ENCODE measurements at regions not wholly inside any gene's neighbourhood (a gene's known extent, or its start where the extent isn't known, plus 50 kb on each side); places are given as distances from the start of the nearest gene placed in this dataset.

- Histone ChIP-seq H3K9me3 (replicated peaks in 1 of 11) (no peaks in the 10 kb centered on the region), H3K27me3 (no peaks in the 10 kb centered on the region), H3K36me3 (no peaks in the 10 kb centered on the region), H3K9ac (no peak overlapping the region), H4K20me1 (no peaks in the 10 kb centered on the region), H3K27ac (no peak overlapping the region), H3K4me3 (no peak overlapping the region), H3K4me1 (no peaks in the 10 kb centered on the region), H3K4me2 (no peak overlapping the region)
- TF ChIP-seq Cebpa-rat (IDR thresholded peaks at IDR 0.05), result no peak
Observed at GRCh38 chr6:81906041-81906440, 153.6 kb upstream of the TENT5A start.

- Histone ChIP-seq H3K4me3 (no peak overlapping the region), H3K4me1 (no peaks in the 10 kb centered on the region), H3K27me3 (no peaks in the 10 kb centered on the region), H3K9ac (no peak overlapping the region), H3K27ac (no peak overlapping the region), H3K4me2 (no peak overlapping the region), H3K9me3 (replicated peaks in 1 of 11) (no peaks in the 10 kb centered on the region), H4K20me1 (no peaks in the 10 kb centered on the region), H3K36me3 (no peaks in the 10 kb centered on the region)
- TF ChIP-seq Cebpa-rat (IDR thresholded peaks at IDR 0.05), result no peak
Observed at GRCh38 chr6:81901551-81901966, 149.1 kb upstream of the TENT5A start.

- Histone ChIP-seq H3K9me3 (replicated peaks in 1 of 11) (no peaks in the 10 kb centered on the region), H3K36me3 (no peaks in the 10 kb centered on the region), H3K9ac (no peak overlapping the region), H3K4me3 (no peak overlapping the region), H4K20me1 (no peaks in the 10 kb centered on the region), H3K4me2 (no peak overlapping the region), H3K27me3 (no peaks in the 10 kb centered on the region), H3K27ac (no peak overlapping the region), H3K4me1 (no peaks in the 10 kb centered on the region)
- TF ChIP-seq Cebpa-rat (IDR thresholded peaks at IDR 0.05), result no peak
Observed at GRCh38 chr6:81900616-81901015, 148.1 kb upstream of the TENT5A start.

GRCh38 chr6:81897793-81898192 lies 145.3 kb upstream of the TENT5A start:
- Histone ChIP-seq H3K9me3 (replicated peaks in 1 of 11) (no peaks in the 10 kb centered on the region), H3K36me3 (no peaks in the 10 kb centered on the region), H3K4me2 (no peak overlapping the region), H4K20me1 (no peaks in the 10 kb centered on the region), H3K27ac (no peak overlapping the region), H3K9ac (no peak overlapping the region), H3K27me3 (no peaks in the 10 kb centered on the region), H3K4me3 (no peak overlapping the region), H3K4me1 (no peaks in the 10 kb centered on the region)
- no peak for TF ChIP-seq Cebpa-rat (IDR thresholded peaks at IDR 0.05)

DNA sequence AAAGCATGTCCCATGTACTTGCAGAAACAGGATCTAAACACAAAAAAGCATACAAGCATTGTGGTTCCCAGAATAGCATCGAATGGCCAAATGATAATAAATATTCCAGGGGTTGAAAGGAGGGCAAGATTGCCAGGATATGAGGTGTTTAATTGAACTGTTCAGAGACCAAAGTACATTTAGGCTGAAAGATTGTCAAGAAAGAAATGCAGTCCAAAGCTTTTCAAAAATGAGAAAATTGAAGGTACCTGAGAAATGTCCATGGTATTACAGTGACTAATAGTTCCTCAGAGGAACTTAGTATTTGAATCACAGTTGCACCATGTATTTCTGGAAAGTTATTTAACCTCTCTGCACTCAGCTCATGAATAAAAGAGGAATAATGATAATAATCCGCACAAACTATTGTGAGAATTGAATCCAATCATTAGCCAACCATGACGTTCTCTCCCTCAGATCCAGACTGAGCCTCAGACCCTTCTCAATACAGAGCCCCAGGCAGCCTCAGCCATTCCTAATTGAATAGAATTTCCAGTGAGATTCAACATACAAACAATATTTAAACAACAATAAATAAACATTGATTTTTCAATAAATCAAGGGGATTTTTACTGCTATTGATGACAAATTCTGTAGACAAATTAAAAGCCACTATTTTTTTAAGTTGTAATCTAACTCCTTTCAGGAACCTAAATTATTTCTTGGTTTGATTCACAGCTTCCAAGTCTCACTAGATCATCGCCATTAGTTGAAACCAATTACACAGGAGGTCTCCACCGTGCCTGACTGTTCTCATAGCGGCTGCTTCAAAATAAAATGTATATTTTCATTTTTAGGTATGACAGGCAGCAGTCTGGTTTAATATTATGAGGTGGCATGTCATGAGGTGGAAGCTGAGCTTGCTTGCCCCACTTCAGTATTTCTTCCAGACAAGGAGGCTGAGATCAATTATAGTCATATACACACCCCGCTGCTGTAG lies 144.3 kb upstream of the TENT5A start:
- Histone ChIP-seq H3K27me3 (no peaks in the 10 kb centered on the region), H3K4me2 (no peak overlapping the region), H3K4me3 (no peak overlapping the region), H3K4me1 (no peaks in the 10 kb centered on the region), H3K27ac (no peak overlapping the region), H3K9me3 (replicated peaks in 1 of 11) (no peaks in the 10 kb centered on the region), H4K20me1 (no peaks in the 10 kb centered on the region), H3K36me3 (no peaks in the 10 kb centered on the region), H3K9ac (no peak overlapping the region)
- TF ChIP-seq Cebpa-rat (IDR thresholded peaks at IDR 0.05), result no peak

- no peaks in the 10 kb centered on the region for H3K27me3 ChIP-seq
- no peaks in the 10 kb centered on the region for H3K36me3 ChIP-seq
- no peak for TF ChIP-seq Cebpa-rat (IDR thresholded peaks at IDR 0.05)
- no peak overlapping the region for H3K4me2 ChIP-seq
- H3K27ac ChIP-seq, result no peak overlapping the region
- no peak overlapping the region for H3K9ac ChIP-seq
- no peak overlapping the region for H3K4me3 ChIP-seq
- H3K4me1 ChIP-seq, result no peaks in the 10 kb centered on the region
- no peaks in the 10 kb centered on the region for H3K9me3 ChIP-seq (replicated peaks in 1 of 11)
- no peaks in the 10 kb centered on the region for H4K20me1 ChIP-seq
Observed at GRCh38 chr6:81895511-81896185, 143.2 kb upstream of the TENT5A start.

DNA sequence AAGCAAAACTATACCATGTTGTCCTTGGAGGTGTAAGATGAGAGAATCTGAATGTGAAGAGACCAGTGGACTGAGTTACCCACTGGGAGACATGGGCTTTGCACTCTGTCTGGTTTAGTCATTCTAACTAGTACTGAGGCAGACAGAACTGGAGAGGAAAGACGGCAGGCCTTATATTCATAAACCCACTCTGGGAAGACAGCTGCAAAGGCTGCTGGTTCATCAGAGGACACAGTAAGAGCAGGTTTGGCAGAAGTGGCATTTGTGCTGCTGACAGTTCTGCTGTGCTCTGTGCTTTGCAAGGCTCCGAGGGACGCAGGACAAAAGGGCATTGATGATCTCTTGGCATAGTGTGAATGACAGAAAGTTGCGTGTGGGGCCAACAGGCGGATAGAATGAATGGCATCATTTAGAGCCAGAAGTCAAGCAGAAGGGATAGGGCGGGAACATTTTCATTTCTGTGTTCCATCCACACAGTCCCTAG lies 142.3 kb upstream of the TENT5A start:
- H3K4me3 ChIP-seq, result no peak overlapping the region
- no peaks in the 10 kb centered on the region for H3K4me1 ChIP-seq
- H3K4me2 ChIP-seq, result no peak overlapping the region
- no peaks in the 10 kb centered on the region for H4K20me1 ChIP-seq
- no peaks in the 10 kb centered on the region for H3K27me3 ChIP-seq
- no peak for TF ChIP-seq Cebpa-rat (IDR thresholded peaks at IDR 0.05)
- H3K9me3 ChIP-seq (replicated peaks in 1 of 11), result no peaks in the 10 kb centered on the region
- H3K36me3 ChIP-seq, result no peaks in the 10 kb centered on the region
- H3K27ac ChIP-seq, result no peak overlapping the region
- H3K9ac ChIP-seq, result no peak overlapping the region

- Histone ChIP-seq H3K9ac (no peak overlapping the region), H3K27ac (no peak overlapping the region), H4K20me1 (no peaks in the 10 kb centered on the region), H3K36me3 (no peaks in the 10 kb centered on the region), H3K4me3 (no peak overlapping the region), H3K9me3 (replicated peaks in 1 of 11) (no peaks in the 10 kb centered on the region), H3K4me1 (no peaks in the 10 kb centered on the region), H3K4me2 (no peak overlapping the region), H3K27me3 (no peaks in the 10 kb centered on the region)
- no peak for TF ChIP-seq Cebpa-rat (IDR thresholded peaks at IDR 0.05)
Observed at GRCh38 chr6:81894306-81894705, 141.8 kb upstream of the TENT5A start.

DNA sequence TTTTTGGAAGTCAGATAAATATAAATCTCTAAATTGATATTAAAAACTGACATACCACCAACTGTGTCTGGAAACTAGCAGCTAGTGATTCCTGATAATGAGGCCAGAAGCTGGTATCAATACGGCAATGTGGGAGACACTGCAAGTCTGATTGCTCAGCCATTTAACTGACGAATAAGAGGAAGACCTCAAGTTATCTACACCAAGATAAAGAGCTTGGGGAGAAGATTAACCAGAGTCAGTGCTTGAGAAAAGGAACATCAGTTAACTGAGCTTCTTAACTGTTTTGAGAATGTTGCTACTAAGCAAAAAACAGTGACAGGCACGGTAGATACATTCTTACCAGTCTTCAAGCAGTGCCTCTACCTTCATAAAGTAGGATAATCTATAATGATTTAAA lies 140.4 kb upstream of the TENT5A start:
- no peak overlapping the region for H3K4me2 ChIP-seq
- TF ChIP-seq Cebpa-rat (IDR thresholded peaks at IDR 0.05), result no peak
- H3K36me3 ChIP-seq, result no peaks in the 10 kb centered on the region
- no peaks in the 10 kb centered on the region for H3K27me3 ChIP-seq
- H3K9me3 ChIP-seq (replicated peaks in 1 of 11), result no peaks in the 10 kb centered on the region
- no peak overlapping the region for H3K4me3 ChIP-seq
- no peak overlapping the region for H3K9ac ChIP-seq
- H3K4me1 ChIP-seq, result no peaks in the 10 kb centered on the region
- H3K27ac ChIP-seq, result no peak overlapping the region
- no peaks in the 10 kb centered on the region for H4K20me1 ChIP-seq

Data from BLaER1 treated with 17β-estradiol and CSF1 and Interleukin-3, amounts not matched to agents 10 nM and 100 nM (cell line).